ENCODE measurements at regions not wholly inside any gene's neighbourhood (a gene's known extent, or its start where the extent isn't known, plus 50 kb on each side); places are given as distances from the start of the nearest gene placed in this dataset.

GRCh38 chr7:18167815-18168214, 140.2 kb upstream of the PRPS1L1 start:
- in situ Hi-C loops (cut with HindIII; ENCODE audit: low pct_ligation_motif_present, low sequenced_read_pairs) = no loop called here
- no peak for TF ChIP-seq CTCF (IDR thresholded peaks at IDR 0.05; ENCODE audit: low read depth, low read length, missing control alignments)
- no peak overlapping the region for H3K27ac ChIP-seq
- no peak for DNase-seq
- H3K27me3 ChIP-seq (replicated peaks) = no peaks in the 10 kb centered on the region
- H3K36me3 ChIP-seq (replicated peaks) = no peaks in the 10 kb centered on the region
- no peak overlapping the region for H3K4me3 ChIP-seq (ENCODE audit: low read depth, low read length)

GRCh38 chr7:18174996-18175395, 147.3 kb upstream of the PRPS1L1 start:
- no peak for DNase-seq
- Histone ChIP-seq H3K4me3 (ENCODE audit: low read depth, low read length) (no peak overlapping the region), H3K27me3 (replicated peaks) (no peaks in the 10 kb centered on the region), H3K27ac (no peak overlapping the region), H3K36me3 (replicated peaks) (no peaks in the 10 kb centered on the region)
- in situ Hi-C loops (cut with HindIII; ENCODE audit: low pct_ligation_motif_present, low sequenced_read_pairs) = no loop called here
- TF ChIP-seq CTCF (IDR thresholded peaks at IDR 0.05; ENCODE audit: low read depth, low read length, missing control alignments) = no peak

- in situ Hi-C loops (cut with HindIII; ENCODE audit: low pct_ligation_motif_present, low sequenced_read_pairs) = no loop called here
- H3K36me3 ChIP-seq (replicated peaks) = no peaks in the 10 kb centered on the region
- no peak overlapping the region for H3K4me3 ChIP-seq (ENCODE audit: low read depth, low read length)
- no peaks in the 10 kb centered on the region for H3K27me3 ChIP-seq (replicated peaks)
- no peak overlapping the region for H3K27ac ChIP-seq
- no peak for TF ChIP-seq CTCF (IDR thresholded peaks at IDR 0.05; ENCODE audit: low read depth, low read length, missing control alignments)
- DNase-seq = no peak
Measured at GRCh38 chr7:18175801-18176450, 148.3 kb upstream of the PRPS1L1 start.

GRCh38 chr7:18177129-18177814, 149.6 kb upstream of the PRPS1L1 start:
- H3K27me3 ChIP-seq (replicated peaks) = no peaks in the 10 kb centered on the region
- H3K36me3 ChIP-seq (replicated peaks) = no peaks in the 10 kb centered on the region
- no peak for TF ChIP-seq CTCF (IDR thresholded peaks at IDR 0.05; ENCODE audit: low read depth, low read length, missing control alignments)
- no peak overlapping the region for H3K4me3 ChIP-seq (ENCODE audit: low read depth, low read length)
- DNase-seq = no peak
- no peak overlapping the region for H3K27ac ChIP-seq
- in situ Hi-C loops (cut with HindIII; ENCODE audit: low pct_ligation_motif_present, low sequenced_read_pairs) = no loop called here

GRCh38 chr7:18177815-18178660, 150.4 kb upstream of the PRPS1L1 start:
- Histone ChIP-seq H3K4me3 (ENCODE audit: low read depth, low read length) (no peak overlapping the region), H3K36me3 (replicated peaks) (no peaks in the 10 kb centered on the region), H3K27me3 (replicated peaks) (no peaks in the 10 kb centered on the region), H3K27ac (no peak overlapping the region)
- in situ Hi-C loops (cut with HindIII; ENCODE audit: low pct_ligation_motif_present, low sequenced_read_pairs) = no loop called here
- DNase-seq = peak; percentile 65
- TF ChIP-seq CTCF (IDR thresholded peaks at IDR 0.05; ENCODE audit: low read depth, low read length, missing control alignments) = no peak
